HG03280 (cell line): ENCODE measurements at regions not wholly inside any gene's neighbourhood (a gene's known extent, or its start where the extent isn't known, plus 50 kb on each side); places are given as distances from the start of the nearest gene placed in this dataset.

Experiments
- ATAC-seq: cut with Tn5 transposase; IDR thresholded peaks from one replicate; pipeline ENCODE4 v1.9.1; 2021; ENCODE audit warnings: mild to moderate bottlenecking, moderate library complexity; ENCODE audit not compliant: unreplicated experiment

DNA sequence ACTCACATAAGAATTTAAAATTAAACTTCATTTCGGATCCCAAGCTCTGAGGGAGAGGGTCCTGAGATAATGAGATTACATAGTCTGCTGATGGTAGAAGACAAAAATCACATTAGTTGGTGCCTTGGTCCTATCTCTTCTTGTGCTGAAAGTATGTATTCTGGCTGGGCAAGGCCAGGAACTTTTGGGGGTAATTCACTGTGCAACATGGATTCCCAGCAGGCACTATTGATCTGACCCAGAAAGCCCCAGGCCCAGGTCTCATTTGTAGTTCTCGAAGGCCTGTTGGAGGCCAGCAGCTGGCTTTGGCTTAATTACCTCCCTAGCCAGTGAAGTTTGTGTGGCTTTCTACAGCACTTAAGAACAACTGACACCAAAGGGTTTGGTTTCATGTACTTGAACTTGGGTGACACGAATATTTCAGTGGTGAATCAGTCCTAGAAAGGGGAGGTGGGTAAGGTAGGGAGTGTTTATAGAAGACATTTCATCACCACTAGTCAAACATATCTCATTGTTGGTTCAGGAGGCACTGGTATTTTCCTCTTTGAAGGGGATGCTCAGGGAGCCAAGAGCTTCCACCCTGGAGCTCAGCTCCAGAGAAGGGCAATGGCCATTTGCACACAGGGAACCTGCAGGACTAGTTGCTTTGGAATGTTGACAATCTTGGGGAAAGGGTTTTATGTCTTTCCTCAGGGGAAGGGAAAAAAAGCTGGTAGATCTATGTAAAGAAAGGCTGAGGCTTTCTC lies 217.8 kb downstream of the OSR1 start:
- no peak for ATAC-seq

- ATAC-seq: no peak
These were observed 219.0 kb downstream of the OSR1 start for GRCh38 chr2:19139386-19139785.

- ATAC-seq: no peak
These were observed 220.1 kb downstream of the OSR1 start for GRCh38 chr2:19138264-19138825.

DNA sequence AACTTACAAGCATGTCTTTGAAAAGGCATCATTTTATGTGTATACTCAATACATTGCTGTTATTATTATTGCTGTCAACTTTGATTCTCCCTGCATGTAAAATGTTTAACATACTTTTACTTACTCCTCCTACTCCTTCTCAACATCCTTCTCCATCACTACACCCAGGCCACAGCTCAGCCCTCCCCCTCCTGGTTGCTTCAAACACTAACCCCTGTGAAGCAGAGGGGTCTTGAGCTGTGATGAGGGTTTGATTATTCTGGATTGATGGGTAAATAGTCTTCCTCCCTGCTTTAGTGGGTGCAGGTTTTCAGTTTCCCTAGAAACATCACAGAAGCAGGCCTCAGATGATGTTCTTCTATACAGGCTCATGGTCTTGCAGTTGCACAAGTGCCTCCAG lies 221.0 kb downstream of the OSR1 start:
- no peak for ATAC-seq

DNA sequence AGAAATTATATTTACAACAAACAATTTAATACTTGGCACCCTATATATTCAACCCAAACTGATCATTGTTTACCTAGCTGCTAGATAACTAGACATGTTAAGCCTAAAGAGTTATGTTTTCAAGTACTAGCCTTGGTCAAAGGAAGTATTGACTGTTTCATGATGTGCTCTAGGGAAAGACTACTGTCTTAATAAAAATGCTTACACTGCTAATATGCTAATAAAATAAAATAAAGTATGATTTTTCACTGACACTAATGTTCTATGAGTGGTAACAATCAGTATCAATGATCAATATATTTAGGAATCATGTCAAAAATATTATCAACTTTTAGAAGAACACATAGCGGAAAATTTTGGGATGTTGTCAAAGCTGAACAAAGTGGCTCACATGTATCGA lies 225.5 kb downstream of the OSR1 start:
- no peak for ATAC-seq

GRCh38 chr2:19131871-19132270 lies 226.6 kb downstream of the OSR1 start:
- ATAC-seq: no peak

DNA sequence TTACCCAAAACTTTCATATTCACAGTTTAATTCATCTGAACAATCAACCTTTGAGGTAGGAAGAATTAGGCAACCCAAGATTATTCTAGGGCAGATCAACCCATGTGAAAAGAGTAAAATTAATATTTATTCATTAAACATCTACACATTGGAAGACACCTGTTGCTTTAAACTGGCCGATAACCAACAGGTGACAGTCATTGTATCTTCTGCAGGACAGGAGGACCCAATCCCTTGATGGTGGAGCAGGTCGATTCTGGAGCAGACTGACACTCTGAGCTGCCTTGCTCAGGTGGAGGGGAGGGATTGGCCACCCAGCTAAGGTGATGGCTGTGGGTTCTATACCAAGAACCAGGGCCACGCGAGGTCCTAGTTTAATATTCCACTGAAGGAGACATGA lies 230.3 kb downstream of the OSR1 start:
- ATAC-seq: no peak

GRCh38 chr2:19127616-19128015 lies 230.8 kb downstream of the OSR1 start:
- no peak for ATAC-seq

DNA sequence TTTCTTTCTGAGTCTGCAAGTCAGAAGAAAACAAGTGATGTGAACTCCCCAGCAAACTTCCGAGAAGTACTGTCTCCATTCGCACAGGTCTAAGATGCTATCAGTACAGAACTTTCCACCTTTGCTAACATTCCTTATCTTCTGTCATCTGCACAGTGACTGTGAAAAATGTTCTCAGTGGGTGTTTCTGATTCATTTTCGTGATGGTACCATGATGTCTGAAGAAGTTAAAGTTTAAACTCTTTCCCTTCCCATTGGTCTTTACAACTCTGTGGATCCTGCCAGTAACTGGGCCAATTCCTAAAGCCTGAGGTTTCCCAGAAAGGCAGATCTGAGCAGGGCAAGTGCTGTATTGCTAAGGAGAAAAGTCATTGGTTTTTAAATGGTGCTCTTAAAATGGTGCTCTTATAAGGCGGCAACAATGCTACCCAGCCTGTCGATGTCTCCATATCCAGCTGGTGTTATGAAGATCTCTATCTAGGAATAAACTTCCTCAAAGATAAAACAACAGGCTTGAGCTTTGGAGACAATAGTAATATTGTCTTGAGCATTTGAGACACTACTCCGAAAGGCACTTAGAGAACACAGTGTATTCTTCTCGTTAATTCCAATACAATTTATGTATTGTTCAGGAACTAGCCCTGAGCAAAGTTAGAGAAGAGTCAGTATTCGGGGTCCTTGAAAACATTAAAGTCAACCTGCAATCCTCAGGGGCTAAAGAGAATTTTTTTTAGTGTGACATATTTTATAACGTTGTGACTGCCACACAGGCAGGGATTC lies 232.3 kb downstream of the OSR1 start:
- no peak for ATAC-seq

GRCh38 chr2:19124135-19124534 lies 234.3 kb downstream of the OSR1 start:
- no peak for ATAC-seq

GRCh38 chr2:19123556-19123955 lies 234.9 kb downstream of the OSR1 start:
- no peak for ATAC-seq

- ATAC-seq: no peak
These were observed 236.2 kb downstream of the OSR1 start for GRCh38 chr2:19122220-19122619.

GRCh38 chr2:19120941-19121750 lies 237.3 kb downstream of the OSR1 start:
- ATAC-seq: no peak

DNA sequence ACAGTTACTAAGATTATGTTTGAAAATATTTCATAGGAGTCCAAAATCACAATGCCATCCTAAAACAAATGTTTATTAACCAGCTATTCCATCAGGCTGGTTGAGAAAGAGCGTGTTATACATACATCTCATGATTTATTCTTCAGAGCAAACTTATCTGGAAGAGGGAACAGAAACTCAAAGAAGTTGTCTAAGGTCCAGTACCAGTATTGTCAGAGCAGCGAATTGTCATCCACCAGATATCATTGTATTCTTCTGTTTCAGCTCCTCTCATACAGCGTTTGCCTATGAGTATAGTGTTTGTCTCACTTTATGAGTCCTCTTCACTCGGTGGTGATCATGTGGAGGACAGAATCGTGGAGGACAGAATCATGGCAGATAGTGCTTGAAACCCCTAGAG lies 238.2 kb downstream of the OSR1 start:
- no peak for ATAC-seq

DNA sequence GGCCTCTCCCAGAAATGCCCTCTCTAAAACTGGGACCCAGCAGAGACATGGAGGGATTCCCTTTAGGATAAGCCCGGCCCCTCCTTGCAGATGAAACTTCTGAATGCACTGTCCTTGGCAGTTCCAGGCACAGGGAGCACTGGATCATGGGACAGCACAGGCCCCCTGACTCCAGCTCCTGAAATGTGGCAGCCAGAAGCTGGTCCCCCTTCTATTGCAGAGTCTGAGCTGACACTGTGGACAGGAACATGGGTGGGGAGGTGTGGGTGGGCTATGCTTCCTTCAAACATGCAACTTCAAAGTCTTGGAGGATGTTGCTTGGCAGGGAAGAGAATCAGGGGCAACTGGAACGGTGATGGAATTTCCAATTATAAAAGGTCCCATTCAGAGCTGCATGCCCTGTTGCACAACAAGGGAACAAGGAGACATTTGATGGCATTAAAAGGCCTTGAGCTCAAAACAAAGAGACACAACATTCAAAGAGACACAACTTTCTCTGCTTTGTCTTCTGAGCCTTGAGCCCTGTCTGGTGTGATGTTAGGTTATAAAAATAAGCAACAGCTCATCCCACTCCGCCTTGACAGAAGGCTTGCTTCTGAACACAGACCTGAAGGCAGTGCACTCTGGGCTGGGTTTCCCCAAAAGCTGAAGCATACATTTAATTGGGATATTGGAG lies 239.0 kb downstream of the OSR1 start:
- no peak for ATAC-seq

DNA sequence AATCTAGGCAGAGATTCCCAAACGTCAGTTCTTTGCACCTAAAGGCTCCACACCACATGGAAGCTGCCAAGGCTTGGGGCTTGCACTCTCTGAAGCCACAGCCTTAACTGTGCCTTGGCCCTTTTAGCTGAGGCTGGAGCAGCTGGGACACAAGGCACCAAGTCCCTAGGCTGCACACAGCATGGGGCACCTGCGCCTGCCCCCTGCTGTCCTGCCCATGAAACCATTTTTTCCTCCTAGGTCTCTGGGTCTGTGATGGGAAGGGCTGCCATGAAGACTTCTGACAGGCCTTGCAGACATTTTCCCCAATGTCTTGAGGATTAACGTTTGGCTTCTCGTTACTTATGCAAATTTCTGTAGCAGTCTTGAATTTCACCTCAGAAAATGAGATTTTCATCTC lies 241.5 kb downstream of the OSR1 start:
- ATAC-seq: no peak

DNA sequence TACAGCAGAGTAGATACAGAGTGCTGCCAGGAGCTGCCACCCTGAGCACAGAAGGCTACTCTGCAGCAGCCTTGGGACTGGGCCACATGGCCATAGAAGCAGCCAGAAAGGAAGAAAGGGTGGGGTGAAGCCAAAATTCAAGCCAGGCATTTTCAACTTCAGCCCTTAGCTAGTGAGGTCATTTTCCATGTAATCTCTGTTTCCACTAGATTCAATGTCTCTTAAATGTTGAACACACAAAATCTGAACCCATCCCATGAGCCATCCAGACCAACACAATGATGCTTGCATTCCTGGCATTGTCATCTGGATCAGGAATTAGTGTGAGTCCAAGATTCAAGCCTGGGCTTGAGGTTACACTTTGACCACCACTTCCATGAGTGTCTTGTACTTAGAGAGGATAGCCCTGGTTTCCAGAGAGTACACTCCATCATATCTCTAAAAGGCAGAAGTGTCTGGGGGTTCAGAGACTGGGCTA lies 243.6 kb downstream of the OSR1 start:
- ATAC-seq: no peak

GRCh38 chr2:19114126-19114525 lies 244.3 kb downstream of the OSR1 start:
- ATAC-seq: no peak

- no peak for ATAC-seq
These were observed 247.1 kb downstream of the OSR1 start for GRCh38 chr2:19111354-19111753.

- ATAC-seq: no peak
These were observed 248.9 kb downstream of the OSR1 start for GRCh38 chr2:19109518-19109917.

- no peak for ATAC-seq
These were observed 252.0 kb downstream of the OSR1 start for GRCh38 chr2:19106376-19106775.
